Gastroesophageal sphincter (tissue), 3 donors: ENCODE measurements at regions not wholly inside any gene's neighbourhood (a gene's known extent, or its start where the extent isn't known, plus 50 kb on each side); places are given as distances from the start of the nearest gene placed in this dataset.

Experiments used
- EP300 ChIP-seq: sonication (generic); formaldehyde crosslinking; IDR thresholded peaks from one replicate; pipeline ENCODE4 v1.6.1; 2017; ENCODE audit warnings: antibody characterized with exemption, mild to moderate bottlenecking
- POLR2A ChIP-seq, 2 donors: fragments of 450-650 bp; IDR thresholded peaks; one replicate each; pipeline ENCODE4 v1.6.1; 2017; ENCODE audit warnings: antibody characterized with exemption in 2 of 2, mild to moderate bottlenecking in 2 of 2, moderate library complexity in 1 of 2
- TF ChIP-seq, protein P1 (sequence below), 4 experiments: fragments of 200-600 bp in 2 of 4; fragments of 450-650 bp in 2 of 4; sonication (generic) in 1 of 4; IDR thresholded peaks; one replicate each; pipeline ENCODE4 v1.5.1; 2017 to 2019; ENCODE audit warnings: antibody characterized with exemption in 4 of 4, mild to moderate bottlenecking in 2 of 4, moderate library complexity in 2 of 4

GRCh38 chr1:99133756-99134500 lies 129.3 kb upstream of the PLPPR5 start:
- TF ChIP-seq, protein P1, sequence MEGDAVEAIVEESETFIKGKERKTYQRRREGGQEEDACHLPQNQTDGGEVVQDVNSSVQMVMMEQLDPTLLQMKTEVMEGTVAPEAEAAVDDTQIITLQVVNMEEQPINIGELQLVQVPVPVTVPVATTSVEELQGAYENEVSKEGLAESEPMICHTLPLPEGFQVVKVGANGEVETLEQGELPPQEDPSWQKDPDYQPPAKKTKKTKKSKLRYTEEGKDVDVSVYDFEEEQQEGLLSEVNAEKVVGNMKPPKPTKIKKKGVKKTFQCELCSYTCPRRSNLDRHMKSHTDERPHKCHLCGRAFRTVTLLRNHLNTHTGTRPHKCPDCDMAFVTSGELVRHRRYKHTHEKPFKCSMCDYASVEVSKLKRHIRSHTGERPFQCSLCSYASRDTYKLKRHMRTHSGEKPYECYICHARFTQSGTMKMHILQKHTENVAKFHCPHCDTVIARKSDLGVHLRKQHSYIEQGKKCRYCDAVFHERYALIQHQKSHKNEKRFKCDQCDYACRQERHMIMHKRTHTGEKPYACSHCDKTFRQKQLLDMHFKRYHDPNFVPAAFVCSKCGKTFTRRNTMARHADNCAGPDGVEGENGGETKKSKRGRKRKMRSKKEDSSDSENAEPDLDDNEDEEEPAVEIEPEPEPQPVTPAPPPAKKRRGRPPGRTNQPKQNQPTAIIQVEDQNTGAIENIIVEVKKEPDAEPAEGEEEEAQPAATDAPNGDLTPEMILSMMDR (IDR thresholded peaks at IDR 0.05): no peak
- TF ChIP-seq POLR2A (IDR thresholded peaks at IDR 0.05) (no peak), EP300 (no peak)
